GM12878 (cell line): ENCODE measurements at regions not wholly inside any gene's neighbourhood (a gene's known extent, or its start where the extent isn't known, plus 50 kb on each side); places are given as distances from the start of the nearest gene placed in this dataset.

Source experiments
- ATAC-seq: fragments of 200-7000 bp; cut with Tn5 transposase; 3 replicates; pipeline ENCODE4 v1.9.1; 2020; ENCODE audit warnings: mild to moderate bottlenecking, moderate library complexity
- BruUV-seq: library from RNA; stranded (reverse); fragments of 400-500 nt; replicated peaks from 2 replicates; lab custom pipeline; 2021; lab: Mats Ljungman, UMichigan
- CTCF ChIA-PET: fragments of 300-600 bp; sonication (Branson Sonifier 250); formaldehyde crosslinking; extraction: SDS; loops from one replicate; lab custom pipeline; 2021; ENCODE audit warnings: inconsistent platforms; lab: Yijun Ruan, JAX
- POLR2A ChIA-PET: fragments of 350-600 bp; formaldehyde crosslinking; extraction: SDS; loops from one replicate; lab custom pipeline; 2021; ENCODE audit warnings: inconsistent platforms; lab: Charles Lee
- RAD21 ChIA-PET: fragments of 300-600 bp; sonication (Branson Sonifier 250); formaldehyde crosslinking; loops from one replicate; lab custom pipeline; 2023; ENCODE audit warnings: antibody characterized with exemption; ENCODE audit not compliant: unreplicated experiment; lab: Charles Lee
- SMC1A ChIA-PET: fragments of 300-600 bp; sonication (Branson Sonifier 250); formaldehyde crosslinking; loops from one replicate; lab custom pipeline; 2023; ENCODE audit not compliant: unreplicated experiment, uncharacterized antibody; lab: Charles Lee
- DNase-seq: peaks from one replicate; pipeline ENCODE4 v3.0.0-alpha.2; 2011; ENCODE audit warnings: low read depth, low spot score
- FAIRE-seq: peaks from 3 replicates; lab custom pipeline; 2011; peaks lifted over from hg19 to GRCh38; lab: Jason Lieb, UNC
- H2AFZ ChIP-seq: 2 replicates; pipeline ENCODE4 v1.6.0; 2011; ENCODE audit warnings: low read depth, low read length, control low read depth; ENCODE audit not compliant: control insufficient read depth
- H3K27ac ChIP-seq: 2 replicates; pipeline ENCODE4 v1.5.1; 2011; ENCODE audit warnings: control low read depth; ENCODE audit not compliant: control insufficient read depth, insufficient read depth
- H3K27me3 ChIP-seq, 2 experiments: replicated peaks in 1 of 2; 2 replicates each; pipeline versions ENCODE4 v1.6.0 to v1.6.1; 2011; ENCODE audit warnings: low read length in 1 of 2; ENCODE audit not compliant: control insufficient read depth in 2 of 2, insufficient read depth in 2 of 2
- H3K36me3 ChIP-seq, 2 experiments: 2 replicates each; pipeline ENCODE4 v1.5.1; 2011; ENCODE audit warnings: low read length in 1 of 2; ENCODE audit not compliant: control insufficient read depth in 2 of 2, insufficient read depth in 2 of 2
- H3K4me1 ChIP-seq: 2 replicates; pipeline ENCODE4 v1.6.1; 2011; ENCODE audit warnings: mild to moderate bottlenecking, low read length, moderate library complexity, mixed read lengths; ENCODE audit not compliant: control insufficient read depth, insufficient read depth
- H3K4me2 ChIP-seq: 2 replicates; pipeline ENCODE4 v1.6.0; 2011; ENCODE audit warnings: control low read depth; ENCODE audit not compliant: control insufficient read depth, insufficient read depth
- H3K4me3 ChIP-seq: fragments of 200-600 bp; sonication (generic); 2 replicates; pipeline ENCODE4 v1.5.1; 2016
- H3K79me2 ChIP-seq: 2 replicates; pipeline ENCODE4 v1.6.0; 2011; ENCODE audit warnings: low read length; ENCODE audit not compliant: control insufficient read depth, insufficient read depth
- H3K9ac ChIP-seq: 2 replicates; pipeline ENCODE4 v1.8.0; 2011; ENCODE audit warnings: low read length, control low read depth, mixed read lengths; ENCODE audit not compliant: control insufficient read depth, insufficient read depth
- H3K9me3 ChIP-seq: replicated peaks from 3 replicates; pipeline ENCODE4 v1.5.1; 2011; ENCODE audit warnings: mild to moderate bottlenecking, low read length; ENCODE audit not compliant: control insufficient read depth, insufficient read depth
- H4K20me1 ChIP-seq: 2 replicates; pipeline ENCODE4 v1.6.0; 2011; ENCODE audit not compliant: control insufficient read depth, insufficient read depth
- BACH1 ChIP-seq: fragments of 450-650 bp; IDR thresholded peaks from 2 replicates; pipeline ENCODE4 v1.6.1; 2017; ENCODE audit warnings: mild to moderate bottlenecking, borderline replicate concordance
- CBX3 ChIP-seq: fragments of 200-600 bp; sonication (generic); IDR thresholded peaks from 2 replicates; pipeline ENCODE4 v1.6.1; 2016; ENCODE audit warnings: low read depth, borderline replicate concordance
- CHD1 ChIP-seq: IDR thresholded peaks from 2 replicates; pipeline ENCODE4 v1.6.1; 2012; ENCODE audit warnings: low read depth, low read length, improper control_type of control experiment
- DPF2 ChIP-seq: fragments of 450-650 bp; IDR thresholded peaks from 2 replicates; pipeline ENCODE4 v1.6.1; 2017; ENCODE audit warnings: mild to moderate bottlenecking
- LARP7 ChIP-seq: fragments of 450-650 bp; IDR thresholded peaks from 2 replicates; pipeline ENCODE4 v1.6.1; 2017; ENCODE audit warnings: mild to moderate bottlenecking
- NFIC ChIP-seq: IDR thresholded peaks from 2 replicates; pipeline ENCODE4 v1.6.1; 2012; ENCODE audit warnings: low read depth, mild to moderate bottlenecking, inconsistent platforms, low read length, moderate library complexity
- RAD51 ChIP-seq: fragments of 450-650 bp; IDR thresholded peaks from 2 replicates; pipeline ENCODE4 v1.6.1; 2016; ENCODE audit warnings: moderate library complexity, mild to moderate bottlenecking, inconsistent platforms
- RCOR1 ChIP-seq: conservative IDR thresholded peaks from 2 replicates; pipeline ENCODE4 v1.6.1; 2012; ENCODE audit warnings: low read depth, low read length, improper control_type of control experiment
- STAT3 ChIP-seq: IDR thresholded peaks from 2 replicates; pipeline ENCODE4 v1.6.1; 2011; ENCODE audit warnings: low read depth, low read length, improper control_type of control experiment
- TCF12 ChIP-seq: IDR thresholded peaks from 2 replicates; pipeline ENCODE4 v1.6.1; 2011; ENCODE audit warnings: low read depth, mild to moderate bottlenecking, low read length
- TCF7 ChIP-seq: IDR thresholded peaks from 2 replicates; pipeline ENCODE4 v1.6.1; 2014; ENCODE audit warnings: antibody characterized with exemption, borderline replicate concordance
- WGBS: methylation state at CpG from one replicate; pipeline ENCODE4 v1.1.6; 2016; ENCODE audit warnings: low lambda C conversion rate; ENCODE audit not compliant: insufficient replicate concordance, insufficient coverage; ENCODE audit errors: missing lambda C conversion rate; 5-methylcytosine and 5-hydroxymethylcytosine counted together
- in situ Hi-C: fragments of 300-500 bp; cut with MboI; formaldehyde crosslinking; loops from 9 replicates; pipeline ENCODE4 v1.14.3; 2018; ENCODE audit warnings: mixed read lengths
- intact Hi-C: fragments of 100-400 bp; cut with micrococcal nuclease; formaldehyde crosslinking; loops from one replicate; pipeline ENCODE4 v1.14.2; 2022; ENCODE audit not compliant: unreplicated experiment
- TF ChIP-seq, protein P1 (sequence below): IDR thresholded peaks from 2 replicates; pipeline ENCODE4 v1.6.1; 2012; ENCODE audit warnings: mild to moderate bottlenecking, low read depth, low read length

GRCh38 chr15:81432179-81432578 lies 58.2 kb upstream of the TMC3 start:
- no peak overlapping the region for H3K4me2 ChIP-seq
- H3K27ac ChIP-seq: no peak overlapping the region
- TF ChIP-seq TCF7 (no peak), LARP7 (no peak), RCOR1 (no peak), BACH1 (no peak), STAT3 (no peak)
- H3K36me3 ChIP-seq: no peaks in the 10 kb centered on the region
- ChIA-PET POLR2A (no interaction called here), RAD21 (no interaction called here), SMC1A (no interaction called here), CTCF (no interaction called here)
- 56% methylated on average over 2 of the region's 2 CpGs for WGBS
- ATAC-seq (no peak), DNase-seq (no peak), FAIRE-seq (no peak)
- H3K4me1 ChIP-seq: no peaks in the 10 kb centered on the region
- no peak overlapping the region for H3K9ac ChIP-seq
- H3K27me3 ChIP-seq: no peaks in the 10 kb centered on the region
- in situ Hi-C loops: no loop called here
- intact Hi-C loops: no loop called here
- H2AFZ ChIP-seq: no peak overlapping the region
- H4K20me1 ChIP-seq: no peaks in the 10 kb centered on the region
- H3K4me3 ChIP-seq: no peak overlapping the region
- no TSS peak for BruUV-seq
- no peaks in the 10 kb centered on the region for H3K79me2 ChIP-seq
- H3K9me3 ChIP-seq: no peaks in the 10 kb centered on the region

- intact Hi-C loops: no loop called here
- H3K9me3 ChIP-seq: no peaks in the 10 kb centered on the region
- in situ Hi-C loops: no loop called here
- no peaks in the 10 kb centered on the region for H3K27me3 ChIP-seq
- H2AFZ ChIP-seq: no peak overlapping the region
- no TSS peak for BruUV-seq
- H4K20me1 ChIP-seq: no peaks in the 10 kb centered on the region
- SMC1A ChIA-PET: no interaction called here
- no peak overlapping the region for H3K9ac ChIP-seq
- no peaks in the 10 kb centered on the region for H3K4me1 ChIP-seq
- no peaks in the 10 kb centered on the region for H3K36me3 ChIP-seq
- RAD21 ChIA-PET: no interaction called here
- ATAC-seq (no peak), DNase-seq (no peak), FAIRE-seq (no peak)
- TF ChIP-seq CHD1: no peak
- TF ChIP-seq TCF12: no peak
- TF ChIP-seq DPF2: no peak
- TF ChIP-seq, protein P1, sequence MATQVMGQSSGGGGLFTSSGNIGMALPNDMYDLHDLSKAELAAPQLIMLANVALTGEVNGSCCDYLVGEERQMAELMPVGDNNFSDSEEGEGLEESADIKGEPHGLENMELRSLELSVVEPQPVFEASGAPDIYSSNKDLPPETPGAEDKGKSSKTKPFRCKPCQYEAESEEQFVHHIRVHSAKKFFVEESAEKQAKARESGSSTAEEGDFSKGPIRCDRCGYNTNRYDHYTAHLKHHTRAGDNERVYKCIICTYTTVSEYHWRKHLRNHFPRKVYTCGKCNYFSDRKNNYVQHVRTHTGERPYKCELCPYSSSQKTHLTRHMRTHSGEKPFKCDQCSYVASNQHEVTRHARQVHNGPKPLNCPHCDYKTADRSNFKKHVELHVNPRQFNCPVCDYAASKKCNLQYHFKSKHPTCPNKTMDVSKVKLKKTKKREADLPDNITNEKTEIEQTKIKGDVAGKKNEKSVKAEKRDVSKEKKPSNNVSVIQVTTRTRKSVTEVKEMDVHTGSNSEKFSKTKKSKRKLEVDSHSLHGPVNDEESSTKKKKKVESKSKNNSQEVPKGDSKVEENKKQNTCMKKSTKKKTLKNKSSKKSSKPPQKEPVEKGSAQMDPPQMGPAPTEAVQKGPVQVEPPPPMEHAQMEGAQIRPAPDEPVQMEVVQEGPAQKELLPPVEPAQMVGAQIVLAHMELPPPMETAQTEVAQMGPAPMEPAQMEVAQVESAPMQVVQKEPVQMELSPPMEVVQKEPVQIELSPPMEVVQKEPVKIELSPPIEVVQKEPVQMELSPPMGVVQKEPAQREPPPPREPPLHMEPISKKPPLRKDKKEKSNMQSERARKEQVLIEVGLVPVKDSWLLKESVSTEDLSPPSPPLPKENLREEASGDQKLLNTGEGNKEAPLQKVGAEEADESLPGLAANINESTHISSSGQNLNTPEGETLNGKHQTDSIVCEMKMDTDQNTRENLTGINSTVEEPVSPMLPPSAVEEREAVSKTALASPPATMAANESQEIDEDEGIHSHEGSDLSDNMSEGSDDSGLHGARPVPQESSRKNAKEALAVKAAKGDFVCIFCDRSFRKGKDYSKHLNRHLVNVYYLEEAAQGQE: no peak
- TF ChIP-seq NFIC: no peak
- TF ChIP-seq CBX3: no peak
- no peak for TF ChIP-seq RAD51
- H3K27ac ChIP-seq: no peak overlapping the region
- WGBS: 42% methylated on average over 6 of the region's 6 CpGs
- H3K4me3 ChIP-seq: no peak overlapping the region
- H3K4me2 ChIP-seq: no peak overlapping the region
- H3K79me2 ChIP-seq: no peaks in the 10 kb centered on the region
- CTCF ChIA-PET: no interaction called here
- POLR2A ChIA-PET: no interaction called here
Observed at GRCh38 chr15:81427176-81427575, 53.2 kb upstream of the TMC3 start.
